HCT116 (cell line): ENCODE measurements at regions not wholly inside any gene's neighbourhood (a gene's known extent, or its start where the extent isn't known, plus 50 kb on each side); places are given as distances from the start of the nearest gene placed in this dataset.

ENCODE experiments used
- ATAC-seq: fragments of 200-7000 bp; cut with Tn5 transposase; 2 replicates; pipeline ENCODE4 v1.9.1; 2020; ENCODE audit warnings: mild to moderate bottlenecking, moderate library complexity
- BruUV-seq: library from RNA; stranded (reverse); fragments of 400-500 nt; replicated peaks from 2 replicates; lab custom pipeline; 2021; lab: Mats Ljungman, UMichigan
- CTCF ChIA-PET: fragments of 300-600 bp; sonication (Branson Sonifier 250); formaldehyde crosslinking; loops from one replicate; lab custom pipeline; 2021; ENCODE audit warnings: antibody characterized with exemption; lab: Charles Lee
- POLR2A ChIA-PET: fragments of 300-600, 350-600 bp; sonication (Branson Sonifier 250); formaldehyde crosslinking; loops from one replicate; lab custom pipeline; 2021; ENCODE audit warnings: antibody characterized with exemption; lab: Charles Lee
- RAD21 ChIA-PET, 2 experiments: fragments of 300-600 bp; sonication (Branson Sonifier 250); formaldehyde crosslinking; loops; one replicate each; lab custom pipeline; 2023; ENCODE audit warnings: low total read pairs in 2 of 2; ENCODE audit not compliant: uncharacterized antibody in 2 of 2, unreplicated experiment in 2 of 2, low non-redundant PET in 1 of 2; lab: Charles Lee
- DNase-seq: peaks from one replicate; pipeline ENCODE4 v3.0.0-alpha.2; 2010; ENCODE audit warnings: low read depth, low spot score
- H2AFZ ChIP-seq: fragments of 200-600 bp; shearing (Covaris generic), sonication (generic); 2 replicates; pipeline ENCODE4 v1.6.1; 2017; ENCODE audit warnings: low read depth, mixed run types, mixed read lengths, antibody characterized with exemption, low read length; ENCODE audit not compliant: poor library complexity, severe bottlenecking
- H3K27ac ChIP-seq: 2 replicates; pipeline ENCODE4 v1.5.1; 2012; ENCODE audit warnings: low read depth, low read length
- H3K27me3 ChIP-seq: fragments of 200-600 bp; sonication (generic); 2 replicates; pipeline ENCODE4 v1.6.1; 2016; ENCODE audit warnings: mixed run types, low read length, mixed read lengths; ENCODE audit not compliant: insufficient read depth
- H3K36me3 ChIP-seq, 2 experiments: fragments of 200-500 bp in 1 of 2; fragments of 200-600 bp in 1 of 2; sonication (Bioruptor generic) in 1 of 2; sonication (generic) in 1 of 2; 2 replicates each; pipeline versions ENCODE4 v1.5.1 to v1.6.1; 2014 to 2016; ENCODE audit warnings: low read length in 2 of 2, inconsistent platforms in 1 of 2, mixed read lengths in 1 of 2, mixed run types in 1 of 2; ENCODE audit not compliant: insufficient read depth in 2 of 2, control insufficient read depth in 1 of 2
- H3K4me1 ChIP-seq, 2 experiments: fragments of 200-600 bp in 1 of 2; sonication (generic) in 1 of 2; 2 replicates each; pipeline versions ENCODE4 v1.5.1 to v1.6.1; 2012 to 2017; ENCODE audit warnings: low read length in 2 of 2, inconsistent platforms in 1 of 2, mild to moderate bottlenecking in 1 of 2, mixed read lengths in 1 of 2, mixed run types in 1 of 2, moderate library complexity in 1 of 2; ENCODE audit not compliant: insufficient read depth in 2 of 2, control insufficient read depth in 1 of 2
- H3K4me2 ChIP-seq: fragments of 200-600 bp; sonication (generic); 2 replicates; pipeline ENCODE4 v1.6.1; 2017; ENCODE audit warnings: mixed run types, low read length, mixed read lengths
- H3K4me3 ChIP-seq, 2 experiments: fragments of 200-600 bp in 1 of 2; sonication (generic) in 1 of 2; replicated peaks in 1 of 2; 2 replicates each; pipeline ENCODE4 v1.5.1; 2011 to 2016; ENCODE audit warnings: low read length in 2 of 2, control low read depth in 1 of 2, low read depth in 1 of 2, mild to moderate bottlenecking in 1 of 2, mixed read lengths in 1 of 2, mixed run types in 1 of 2
- H3K79me2 ChIP-seq: fragments of 200-600 bp; sonication (generic); 2 replicates; pipeline ENCODE4 v1.6.1; 2017; ENCODE audit warnings: mild to moderate bottlenecking, mixed run types, low read length, moderate library complexity, mixed read lengths; ENCODE audit not compliant: insufficient read depth
- H3K9ac ChIP-seq: fragments of 200-600 bp; sonication (generic); 2 replicates; pipeline ENCODE4 v1.6.1; 2016; ENCODE audit warnings: low read length, mixed read lengths
- H3K9me2 ChIP-seq: fragments of 200-600 bp; sonication (generic), shearing (Covaris generic); 2 replicates; pipeline ENCODE4 v1.6.1; 2017; ENCODE audit warnings: mixed run types, mild to moderate bottlenecking, moderate library complexity; ENCODE audit not compliant: insufficient read depth
- H3K9me3 ChIP-seq, 2 experiments: fragments of 200-500 bp in 1 of 2; fragments of 200-600 bp in 1 of 2; sonication (Bioruptor generic) in 1 of 2; sonication (generic) in 1 of 2; 2 replicates each; pipeline ENCODE4 v1.6.1; 2014 to 2017; ENCODE audit warnings: low read length in 2 of 2, mixed read lengths in 2 of 2, inconsistent platforms in 1 of 2, low read depth in 1 of 2, mild to moderate bottlenecking in 1 of 2, mixed run types in 1 of 2, moderate library complexity in 1 of 2; ENCODE audit not compliant: control insufficient read depth in 1 of 2, insufficient read depth in 1 of 2
- H4K20me1 ChIP-seq: fragments of 200-600 bp; sonication (generic), shearing (Covaris generic); 2 replicates; pipeline ENCODE4 v1.6.1; 2017; ENCODE audit warnings: mixed run types, mild to moderate bottlenecking, moderate library complexity; ENCODE audit not compliant: insufficient read depth
- CBX3 ChIP-seq: IDR thresholded peaks from 2 replicates; pipeline ENCODE4 v1.6.1; 2012; ENCODE audit warnings: low read depth
- CEBPB ChIP-seq: IDR thresholded peaks from 2 replicates; pipeline ENCODE4 v1.6.1; 2012; ENCODE audit warnings: low read depth
- EGR1 ChIP-seq: IDR thresholded peaks from 2 replicates; pipeline ENCODE4 v1.6.1; 2012; ENCODE audit warnings: low read depth
- ELF1 ChIP-seq: IDR thresholded peaks from 2 replicates; pipeline ENCODE4 v1.6.1; 2012; ENCODE audit warnings: low read depth, borderline replicate concordance
- EZH2 ChIP-seq: fragments of 200-600 bp; sonication (generic); IDR thresholded peaks from 2 replicates; pipeline ENCODE4 v1.6.1; 2017; ENCODE audit warnings: antibody characterized with exemption, mixed run types
- EZH2phosphoT487 ChIP-seq: fragments of 200-600 bp; IDR thresholded peaks from 2 replicates; pipeline ENCODE4 v1.6.1; 2018; ENCODE audit warnings: antibody characterized with exemption, borderline replicate concordance
- FOSL1 ChIP-seq: IDR thresholded peaks from 2 replicates; pipeline ENCODE4 v1.6.1; 2012; ENCODE audit warnings: low read depth
- POLR2A ChIP-seq: IDR thresholded peaks from 2 replicates; pipeline ENCODE4 v1.7.0; 2011; ENCODE audit warnings: borderline replicate concordance; ENCODE audit not compliant: insufficient read depth, insufficient read length; ENCODE audit errors: extremely low read depth
- TCF7L2 ChIP-seq: IDR thresholded peaks from 2 replicates; pipeline ENCODE4 v1.7.0; 2011; ENCODE audit warnings: borderline replicate concordance, inconsistent platforms; ENCODE audit not compliant: insufficient read depth, insufficient read length; ENCODE audit errors: extremely low read depth
- YY1 ChIP-seq: IDR thresholded peaks from 2 replicates; pipeline ENCODE4 v1.6.1; 2011; ENCODE audit warnings: low read length, low read depth, moderate library complexity, mild to moderate bottlenecking; ENCODE audit not compliant: insufficient replicate concordance; ENCODE audit errors: extremely low read depth
- ZFX ChIP-seq: fragments of 450-650 bp; IDR thresholded peaks from 2 replicates; pipeline ENCODE4 v1.6.1; 2017
- intact Hi-C: fragments of 100-400 bp; cut with micrococcal nuclease; formaldehyde crosslinking; loops from 2 replicates; pipeline ENCODE4 v1.10.0; 2022
- TF ChIP-seq, protein P1 (sequence below): IDR thresholded peaks from 2 replicates; pipeline ENCODE4 v1.6.1; 2012
- TF ChIP-seq, protein P2 (sequence below): IDR thresholded peaks from 2 replicates; pipeline ENCODE4 v1.6.1; 2012
- TF ChIP-seq, protein P3 (sequence below): IDR thresholded peaks from 2 replicates; pipeline ENCODE4 v1.6.1; 2012; ENCODE audit warnings: low read depth

DNA sequence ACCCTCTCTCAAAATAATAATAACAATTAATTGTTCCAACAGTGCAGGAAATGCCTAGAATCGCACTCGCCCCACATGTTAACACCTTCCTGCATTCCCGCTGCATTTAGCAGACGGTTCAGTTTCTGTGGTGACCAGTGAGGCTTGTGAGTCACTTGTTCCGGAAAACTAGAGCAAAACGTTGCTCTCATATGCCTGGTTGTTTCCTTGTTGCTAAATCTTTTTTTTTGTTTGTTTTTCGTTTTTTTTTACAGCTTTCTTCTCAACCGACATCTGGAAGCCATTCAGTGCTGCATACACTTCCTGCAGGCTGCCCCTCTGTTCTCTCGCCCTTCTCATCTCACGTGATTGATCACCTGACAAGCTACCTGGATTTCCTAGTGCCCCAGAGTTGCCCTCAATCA, 56.9 kb upstream of the TMPRSS2 start:
- POLR2A ChIA-PET: interaction anchor here (0.6 kb wide), 1 partner anchor 27 kb away, joined by 5 read pairs; no protein-coding TSS in a partner anchor
- Histone ChIP-seq H2AFZ (no peak overlapping the region), H3K9me3 (no peaks in the 10 kb centered on the region), H3K9me2 (no peaks in the 10 kb centered on the region), H3K27me3 (peaks cover 5% of the 10 kb centered on the region; the same call in 1 of the 2 replicates), H3K4me1 (no peaks in the 10 kb centered on the region), H3K36me3 (no peaks in the 10 kb centered on the region), H3K9ac (no peak overlapping the region), H3K27ac (no peak overlapping the region), H3K4me2 (no peak overlapping the region), H4K20me1 (no peaks in the 10 kb centered on the region), H3K4me3 (no peak overlapping the region), H3K79me2 (no peaks in the 10 kb centered on the region)
- intact Hi-C loops: no loop called here
- CTCF ChIA-PET: no interaction called here
- BruUV-seq: no TSS peak
- RAD21 ChIA-PET: no interaction called here
- DNase-seq (no peak), ATAC-seq (no peak)
- TF ChIP-seq ELF1 (no peak), FOSL1 (no peak), CEBPB (no peak), ZFX (no peak), EZH2 (no peak), TCF7L2 (no peak), EZH2phosphoT487 (no peak), CBX3 (no peak), EGR1 (no peak), YY1 (no peak), POLR2A (no peak)
- TF ChIP-seq, protein P1, sequence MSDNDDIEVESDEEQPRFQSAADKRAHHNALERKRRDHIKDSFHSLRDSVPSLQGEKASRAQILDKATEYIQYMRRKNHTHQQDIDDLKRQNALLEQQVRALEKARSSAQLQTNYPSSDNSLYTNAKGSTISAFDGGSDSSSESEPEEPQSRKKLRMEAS: no peak
- TF ChIP-seq, protein P2, sequence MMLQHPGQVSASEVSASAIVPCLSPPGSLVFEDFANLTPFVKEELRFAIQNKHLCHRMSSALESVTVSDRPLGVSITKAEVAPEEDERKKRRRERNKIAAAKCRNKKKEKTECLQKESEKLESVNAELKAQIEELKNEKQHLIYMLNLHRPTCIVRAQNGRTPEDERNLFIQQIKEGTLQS: no peak
- TF ChIP-seq, protein P3, sequence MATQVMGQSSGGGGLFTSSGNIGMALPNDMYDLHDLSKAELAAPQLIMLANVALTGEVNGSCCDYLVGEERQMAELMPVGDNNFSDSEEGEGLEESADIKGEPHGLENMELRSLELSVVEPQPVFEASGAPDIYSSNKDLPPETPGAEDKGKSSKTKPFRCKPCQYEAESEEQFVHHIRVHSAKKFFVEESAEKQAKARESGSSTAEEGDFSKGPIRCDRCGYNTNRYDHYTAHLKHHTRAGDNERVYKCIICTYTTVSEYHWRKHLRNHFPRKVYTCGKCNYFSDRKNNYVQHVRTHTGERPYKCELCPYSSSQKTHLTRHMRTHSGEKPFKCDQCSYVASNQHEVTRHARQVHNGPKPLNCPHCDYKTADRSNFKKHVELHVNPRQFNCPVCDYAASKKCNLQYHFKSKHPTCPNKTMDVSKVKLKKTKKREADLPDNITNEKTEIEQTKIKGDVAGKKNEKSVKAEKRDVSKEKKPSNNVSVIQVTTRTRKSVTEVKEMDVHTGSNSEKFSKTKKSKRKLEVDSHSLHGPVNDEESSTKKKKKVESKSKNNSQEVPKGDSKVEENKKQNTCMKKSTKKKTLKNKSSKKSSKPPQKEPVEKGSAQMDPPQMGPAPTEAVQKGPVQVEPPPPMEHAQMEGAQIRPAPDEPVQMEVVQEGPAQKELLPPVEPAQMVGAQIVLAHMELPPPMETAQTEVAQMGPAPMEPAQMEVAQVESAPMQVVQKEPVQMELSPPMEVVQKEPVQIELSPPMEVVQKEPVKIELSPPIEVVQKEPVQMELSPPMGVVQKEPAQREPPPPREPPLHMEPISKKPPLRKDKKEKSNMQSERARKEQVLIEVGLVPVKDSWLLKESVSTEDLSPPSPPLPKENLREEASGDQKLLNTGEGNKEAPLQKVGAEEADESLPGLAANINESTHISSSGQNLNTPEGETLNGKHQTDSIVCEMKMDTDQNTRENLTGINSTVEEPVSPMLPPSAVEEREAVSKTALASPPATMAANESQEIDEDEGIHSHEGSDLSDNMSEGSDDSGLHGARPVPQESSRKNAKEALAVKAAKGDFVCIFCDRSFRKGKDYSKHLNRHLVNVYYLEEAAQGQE: no peak
